AG08396 (cell line): ENCODE measurements at regions not wholly inside any gene's neighbourhood (a gene's known extent, or its start where the extent isn't known, plus 50 kb on each side); places are given as distances from the start of the nearest gene placed in this dataset.

Source experiments
- DNase-seq: peaks from one replicate; pipeline ENCODE4 v3.0.0; 2012; ENCODE audit warnings: low spot score, mixed read lengths

DNA sequence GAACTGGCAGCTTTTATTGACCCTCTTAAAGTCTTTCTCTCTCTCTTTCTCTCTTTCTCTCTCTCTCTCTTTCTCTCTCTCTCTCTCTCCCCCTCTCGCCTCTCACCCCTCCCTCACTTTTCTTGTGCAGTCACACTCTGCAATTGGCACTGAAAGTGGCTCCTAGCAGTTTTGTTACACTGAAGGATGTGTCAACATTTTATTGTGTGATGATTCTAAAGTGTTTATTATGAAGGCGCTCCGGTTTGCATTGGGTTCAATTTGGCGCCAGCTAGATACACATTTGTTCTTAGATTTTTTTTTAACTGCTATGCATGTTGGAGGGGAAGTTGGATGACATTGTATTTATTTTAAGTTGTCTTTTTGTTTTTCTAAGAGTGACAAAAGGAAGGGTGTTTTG lies 64.0 kb upstream of the CHRM3 start:
- no peak for DNase-seq

DNA sequence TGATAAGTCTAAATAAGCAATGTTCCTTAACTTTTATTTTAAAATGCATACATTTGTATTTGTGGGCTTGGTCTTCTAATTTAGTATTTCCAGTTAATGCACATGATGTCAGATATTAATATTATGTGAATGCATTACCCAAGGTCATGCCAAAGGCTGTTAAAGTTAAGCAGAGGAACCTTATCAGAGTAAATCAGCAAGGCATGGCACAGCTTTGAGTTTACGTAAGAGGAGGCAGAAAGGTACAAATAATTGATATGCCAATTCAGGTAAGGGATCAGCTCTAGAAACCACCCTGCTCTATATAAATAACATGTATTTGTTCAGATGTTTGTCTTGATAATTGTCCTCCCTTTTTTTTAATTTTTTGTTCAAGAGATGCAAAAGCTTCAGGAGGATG lies 64.5 kb upstream of the CHRM3 start:
- DNase-seq = no peak

DNA sequence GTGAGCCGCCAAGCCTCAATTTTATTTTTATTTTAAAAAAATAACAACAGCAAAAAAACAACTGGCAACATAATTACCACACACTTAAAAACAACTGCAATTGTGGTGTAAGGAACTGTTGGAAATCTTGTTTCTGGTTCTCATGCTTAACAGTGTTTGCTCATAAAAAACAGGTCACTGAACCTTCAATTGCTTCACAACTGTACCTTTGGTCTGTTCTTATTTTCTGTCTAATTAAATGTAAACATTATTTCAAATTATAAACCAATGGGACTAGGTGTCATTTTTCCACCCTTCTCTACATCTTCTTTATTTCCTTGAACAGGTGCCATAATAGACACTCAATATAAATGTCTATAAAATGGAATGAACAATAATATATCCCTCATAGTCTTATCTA lies 68.4 kb upstream of the CHRM3 start:
- no peak for DNase-seq

DNA sequence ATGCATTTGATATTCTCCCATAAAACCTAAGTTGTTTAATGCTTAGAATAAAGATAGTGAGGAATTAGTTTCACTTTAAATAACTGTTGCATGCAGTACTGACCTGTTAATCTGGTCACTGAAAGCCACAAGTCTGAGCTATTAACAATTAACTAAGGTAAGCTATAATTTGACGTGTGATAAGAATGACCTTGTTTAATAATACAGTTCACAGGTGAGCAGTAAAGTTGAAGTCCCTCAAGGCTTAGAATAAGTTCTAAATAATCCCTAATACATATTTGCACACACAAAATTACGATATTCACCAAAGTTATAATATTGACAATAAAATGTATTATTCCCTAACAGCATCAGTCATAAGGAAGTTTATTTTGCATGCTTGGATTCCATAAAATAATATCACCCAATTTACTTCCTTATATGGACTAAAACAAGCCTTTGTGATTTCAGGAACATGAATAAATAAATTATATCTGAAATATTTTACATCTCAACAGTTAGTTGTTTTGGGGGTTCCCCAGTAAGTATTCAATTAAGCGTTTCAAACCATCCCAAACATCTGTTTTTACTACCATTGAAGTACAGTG lies 70.6 kb upstream of the CHRM3 start:
- no peak for DNase-seq

DNA sequence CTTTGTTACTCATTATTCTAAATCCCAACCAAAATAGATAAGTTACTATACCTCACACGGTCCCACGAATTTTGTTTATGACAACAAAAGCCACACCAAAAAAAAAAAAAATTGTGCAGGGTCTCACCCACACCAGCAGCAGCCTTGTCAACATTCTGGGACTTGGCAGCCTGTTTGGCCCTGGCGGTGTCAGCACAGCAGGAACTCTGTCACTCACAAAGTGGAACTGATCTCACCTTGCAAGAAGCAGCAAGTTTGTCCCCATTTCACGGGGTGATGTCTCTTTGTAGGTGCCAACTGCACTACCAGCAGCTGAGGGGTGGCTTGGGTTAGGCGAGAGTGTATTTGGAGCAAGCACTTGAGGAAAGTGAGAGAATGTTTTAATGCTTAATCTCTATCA lies 75.0 kb upstream of the CHRM3 start:
- DNase-seq = no peak

DNA sequence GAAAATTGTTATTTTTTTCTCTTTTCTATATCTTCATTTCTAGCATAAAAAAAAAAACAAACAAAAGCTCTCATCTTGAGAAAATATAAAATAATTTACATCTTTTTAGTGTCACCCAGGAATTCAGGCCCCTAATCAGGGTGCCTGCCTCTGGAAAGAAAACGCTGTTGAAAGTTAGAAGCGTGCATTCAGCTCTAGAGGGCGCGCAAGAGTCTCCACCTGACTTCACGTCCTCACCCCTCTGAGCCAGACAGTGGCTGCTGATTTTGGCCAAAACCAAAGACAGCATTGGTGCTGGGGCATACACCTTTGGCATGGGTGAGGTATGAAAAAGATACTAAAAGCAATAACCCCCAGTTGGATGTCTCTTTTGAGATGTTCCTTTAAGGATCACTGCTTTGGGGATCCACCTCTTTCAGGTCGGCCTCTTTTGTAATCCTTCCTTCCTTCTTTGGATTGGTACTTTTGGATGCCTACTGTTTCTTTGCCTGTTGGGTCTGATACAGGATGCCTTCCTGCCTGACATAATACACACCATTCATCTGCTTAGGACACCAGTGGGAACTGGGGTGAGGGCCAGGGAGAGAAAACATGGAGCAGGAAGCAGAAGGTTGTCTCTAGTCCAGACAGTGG lies 77.6 kb upstream of the CHRM3 start:
- no peak for DNase-seq

DNA sequence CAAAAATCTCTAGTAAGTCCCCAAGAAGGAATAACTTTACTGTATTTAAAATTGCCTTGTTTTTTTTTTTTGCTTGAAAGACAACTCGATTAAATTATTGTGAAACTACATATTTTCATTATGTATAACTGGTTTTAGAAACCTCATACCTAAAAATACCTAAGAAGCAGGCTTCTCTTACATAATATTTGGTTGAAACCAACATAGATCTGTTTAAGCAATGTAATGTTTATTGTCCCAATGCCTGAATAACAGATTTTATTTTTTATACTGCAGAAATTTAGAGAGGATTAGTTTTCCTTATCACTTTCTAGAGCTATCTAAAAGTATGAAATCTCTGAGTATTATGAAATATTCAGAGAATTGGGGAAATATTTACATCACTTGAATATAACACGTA lies 78.5 kb upstream of the CHRM3 start:
- DNase-seq = no peak

DNA sequence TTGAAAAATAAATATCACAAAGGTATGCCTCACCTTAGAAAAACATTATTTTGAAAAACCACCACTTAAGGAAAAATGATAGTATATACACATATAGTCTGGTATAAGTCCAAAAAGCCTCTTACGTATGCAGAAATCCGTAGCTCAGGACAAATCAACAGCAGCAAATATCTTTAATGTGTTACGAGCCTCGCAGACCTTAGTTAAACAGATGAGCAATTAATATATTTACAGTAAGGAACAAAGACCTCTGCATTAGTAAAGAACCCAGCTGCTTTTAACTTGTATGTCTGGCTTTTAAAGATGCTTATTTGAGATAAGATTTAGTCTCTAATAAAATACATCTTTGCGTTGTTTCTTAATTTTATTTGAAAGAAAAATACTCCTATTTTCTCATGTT lies 79.9 kb upstream of the CHRM3 start:
- no peak for DNase-seq

DNA sequence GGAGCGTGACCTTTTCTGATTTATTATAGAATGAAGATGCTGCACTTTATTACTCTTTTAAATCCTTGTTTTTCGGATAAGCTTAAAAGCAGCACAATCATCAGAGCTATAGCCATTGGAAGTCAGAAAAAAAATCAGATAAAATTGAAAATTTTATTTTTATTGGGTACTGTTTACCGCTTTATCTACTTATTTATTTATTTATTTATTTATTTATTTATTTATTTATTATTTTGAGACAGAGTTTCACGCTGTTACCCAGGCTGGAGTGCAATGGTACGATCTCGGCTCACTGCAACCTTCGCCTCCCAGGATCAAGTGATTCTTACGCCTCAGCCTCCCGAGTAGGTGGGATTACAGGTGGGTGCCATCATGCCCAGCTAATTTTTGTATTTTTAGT lies 83.1 kb upstream of the CHRM3 start:
- DNase-seq = no peak

DNA sequence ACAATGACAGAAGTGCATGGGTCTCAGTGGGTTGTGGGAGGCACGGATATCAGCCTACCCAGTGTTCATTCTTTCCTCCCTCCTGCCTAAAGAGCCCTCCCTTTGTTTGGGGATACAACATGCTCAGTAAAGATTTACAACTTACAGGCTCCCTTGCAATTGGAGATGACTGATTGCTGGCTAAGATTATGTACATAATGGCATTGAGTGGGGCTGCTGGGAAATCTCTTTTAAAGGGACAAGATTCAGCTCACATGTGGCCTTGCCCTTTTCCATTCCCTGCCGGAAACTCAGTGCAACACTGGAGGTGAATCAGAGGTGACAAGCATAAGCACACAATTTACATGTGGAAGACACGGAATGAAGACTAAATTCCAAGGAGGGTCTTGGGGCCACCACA lies 83.7 kb upstream of the CHRM3 start:
- no peak for DNase-seq

DNA sequence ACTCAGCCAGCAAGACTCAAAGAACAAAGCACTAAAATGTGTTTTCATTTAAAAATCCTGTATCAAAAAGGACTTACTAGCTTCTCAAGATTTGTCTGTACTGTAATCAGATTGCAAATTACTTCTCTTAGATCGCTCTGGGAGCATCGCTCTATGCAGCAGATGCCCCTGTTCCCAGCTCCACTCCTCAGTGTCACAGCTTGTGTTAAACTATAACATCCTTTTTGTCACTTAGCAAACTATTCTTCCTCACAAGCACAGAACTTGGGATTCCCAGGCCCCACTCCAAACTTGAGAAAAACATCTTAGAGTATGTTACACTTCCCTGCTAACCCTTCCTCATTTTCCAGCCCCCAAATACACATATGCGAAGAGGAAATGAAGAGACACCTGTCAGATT lies 85.1 kb upstream of the CHRM3 start:
- no peak for DNase-seq

DNA sequence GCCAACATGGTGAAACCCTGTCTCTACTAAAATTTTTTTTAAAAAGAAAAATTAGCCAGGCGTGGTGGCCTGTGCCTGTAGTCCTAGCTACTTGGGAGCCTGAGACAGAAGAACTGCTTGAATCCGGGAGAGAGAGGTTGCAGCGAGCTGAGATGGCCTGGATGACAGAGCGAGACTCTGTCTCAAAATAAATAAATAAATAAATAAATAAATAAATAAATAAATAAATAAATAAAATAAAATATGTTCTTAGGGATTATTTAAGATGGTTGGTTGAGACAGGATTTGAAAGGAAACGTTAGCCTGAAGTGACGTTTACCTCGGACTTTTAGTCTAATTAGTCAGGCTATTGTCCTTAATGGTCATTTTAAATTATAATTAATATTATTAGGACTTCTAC lies 88.5 kb upstream of the CHRM3 start:
- no peak for DNase-seq

DNA sequence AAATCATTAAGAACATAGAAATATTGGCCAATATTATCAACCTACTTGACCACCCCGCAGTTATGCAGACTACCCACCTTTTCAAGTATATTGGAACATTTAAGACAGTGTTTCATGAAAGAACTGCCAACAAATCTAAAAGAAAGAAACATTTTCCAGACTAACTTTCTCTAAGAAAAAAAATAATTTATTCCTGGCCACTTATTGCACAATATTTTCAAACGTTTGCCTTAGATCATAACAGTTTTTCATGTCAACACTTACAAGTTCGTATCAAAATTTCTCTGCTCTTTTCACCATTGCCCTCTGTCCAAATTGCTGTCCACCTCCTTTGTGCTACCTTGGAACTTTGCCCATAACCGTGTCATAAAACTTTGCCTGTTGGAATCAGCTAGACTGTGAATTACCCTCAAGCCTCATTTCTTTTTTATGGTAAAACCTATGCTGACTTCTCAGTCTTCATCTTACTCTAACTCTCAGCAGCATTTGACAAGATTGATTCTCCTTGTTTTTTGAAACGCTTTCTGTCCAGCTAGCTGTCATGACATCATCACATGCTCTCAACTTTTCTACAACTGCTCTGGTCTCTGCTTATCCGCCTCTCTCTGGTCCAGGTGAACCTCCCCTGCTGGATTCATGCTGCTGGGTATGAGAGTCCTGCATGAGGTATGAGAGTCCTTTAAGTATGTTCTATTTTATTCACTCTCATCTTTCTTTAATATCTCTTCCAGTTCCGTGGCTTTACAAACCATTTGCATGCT lies 92.8 kb upstream of the CHRM3 start:
- no peak for DNase-seq

DNA sequence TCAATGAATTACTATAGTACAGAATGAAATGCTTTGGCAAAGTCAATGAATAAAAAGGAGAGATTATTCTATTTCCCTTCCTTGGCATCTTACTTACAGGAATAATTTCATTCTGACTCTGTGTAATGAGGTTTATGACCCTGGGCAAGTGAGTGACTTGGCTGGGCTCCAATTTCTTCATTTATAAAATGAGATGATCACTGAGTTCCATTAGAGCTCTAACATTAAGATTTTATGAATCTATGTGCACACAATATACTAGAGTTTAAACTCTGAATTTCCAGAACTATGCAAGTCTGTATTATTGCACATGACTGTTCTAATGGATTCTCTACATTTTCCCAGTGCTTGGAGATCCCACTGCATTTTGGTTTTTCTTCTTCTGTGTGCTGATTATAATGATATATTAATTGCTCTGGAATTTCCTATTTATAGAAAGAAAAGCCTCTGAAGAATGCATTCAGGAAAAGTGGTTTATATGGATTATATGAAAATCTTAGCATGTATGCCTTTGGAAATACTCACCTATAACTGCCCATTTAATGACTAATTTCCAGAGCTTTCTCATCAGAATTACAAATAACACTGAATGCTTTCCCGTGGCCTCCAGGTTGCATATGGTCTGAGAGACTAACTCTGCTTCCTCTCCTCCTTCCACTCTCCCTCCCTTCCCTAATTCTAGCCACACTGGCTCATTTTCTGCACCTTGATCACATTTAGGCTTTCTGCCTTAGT lies 97.4 kb upstream of the CHRM3 start:
- DNase-seq = no peak

DNA sequence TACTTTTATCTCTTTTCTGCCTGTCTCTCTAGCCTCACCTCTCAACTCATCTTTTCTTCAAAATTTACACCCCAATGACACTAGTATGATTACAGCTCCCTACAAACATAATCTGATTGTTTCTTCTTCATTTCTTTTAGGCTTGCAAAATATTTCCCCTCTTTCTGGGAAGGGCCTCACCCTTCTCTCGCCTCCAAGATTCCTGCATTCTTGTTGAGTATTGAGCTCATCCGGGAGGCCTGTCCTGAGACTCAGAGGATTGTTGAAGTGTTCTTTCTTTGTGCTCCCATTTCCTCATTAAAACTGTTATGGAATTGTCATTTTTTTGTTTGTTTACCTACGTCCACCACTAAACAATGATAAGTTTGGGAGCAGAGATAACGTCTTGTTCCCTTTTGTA lies 99.1 kb upstream of the CHRM3 start:
- DNase-seq = no peak

DNA sequence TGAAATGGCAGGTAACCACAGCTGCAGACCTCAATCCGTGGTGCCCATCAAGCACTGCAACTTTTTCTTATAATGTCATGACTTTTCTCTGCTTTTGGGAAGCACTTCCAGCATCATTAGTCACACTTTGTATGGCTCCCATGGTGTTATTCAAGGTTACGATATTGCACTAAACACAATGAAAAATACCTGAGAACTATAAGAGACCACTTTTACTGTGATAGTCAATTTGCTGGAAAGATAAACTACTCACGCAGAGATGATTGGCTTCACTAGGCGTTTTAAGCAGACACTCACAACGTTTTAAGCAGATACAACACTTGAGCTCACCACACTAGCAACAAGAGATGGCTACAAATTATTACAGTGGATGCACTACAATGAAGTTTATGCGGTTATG lies 103.2 kb upstream of the CHRM3 start:
- DNase-seq = no peak

DNA sequence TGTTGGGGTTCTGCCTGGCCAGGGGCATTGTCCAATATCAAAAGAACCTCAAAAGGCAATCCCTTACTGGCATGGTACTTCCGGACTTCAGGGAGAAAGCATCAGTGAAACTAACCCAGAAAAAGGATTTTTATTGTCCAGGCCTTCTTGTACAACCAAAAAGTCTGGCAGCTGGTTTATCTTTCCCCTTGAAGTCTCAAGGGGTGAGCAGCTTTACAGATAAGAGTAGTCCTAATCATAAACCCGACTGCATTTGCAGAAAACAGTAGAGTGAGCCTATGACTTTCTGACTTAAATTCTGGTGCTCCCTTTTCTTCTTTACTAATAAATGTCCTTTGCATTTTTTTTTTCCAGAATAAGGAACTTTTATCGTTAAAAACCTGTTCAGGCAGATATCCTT lies 104.0 kb upstream of the CHRM3 start:
- no peak for DNase-seq

DNA sequence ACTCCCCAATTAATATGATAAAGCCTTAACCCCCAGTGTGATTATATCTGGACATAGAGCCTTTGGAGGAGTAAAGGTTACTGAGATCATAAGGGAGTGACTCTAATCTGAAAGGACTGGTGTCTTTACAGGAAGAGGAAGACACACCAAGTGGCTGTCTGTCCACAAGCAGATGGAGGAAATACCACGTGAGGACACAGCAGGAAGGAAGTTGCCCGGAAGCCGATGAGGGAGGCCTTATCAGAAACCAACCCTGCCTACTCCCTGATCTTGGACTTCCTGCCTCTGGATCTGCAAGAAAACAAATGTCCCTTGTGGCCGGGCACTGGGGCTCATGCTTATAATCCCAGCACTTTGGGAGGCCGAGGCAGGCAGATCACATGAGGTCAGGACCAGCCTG lies 110.3 kb upstream of the CHRM3 start:
- DNase-seq = no peak

DNA sequence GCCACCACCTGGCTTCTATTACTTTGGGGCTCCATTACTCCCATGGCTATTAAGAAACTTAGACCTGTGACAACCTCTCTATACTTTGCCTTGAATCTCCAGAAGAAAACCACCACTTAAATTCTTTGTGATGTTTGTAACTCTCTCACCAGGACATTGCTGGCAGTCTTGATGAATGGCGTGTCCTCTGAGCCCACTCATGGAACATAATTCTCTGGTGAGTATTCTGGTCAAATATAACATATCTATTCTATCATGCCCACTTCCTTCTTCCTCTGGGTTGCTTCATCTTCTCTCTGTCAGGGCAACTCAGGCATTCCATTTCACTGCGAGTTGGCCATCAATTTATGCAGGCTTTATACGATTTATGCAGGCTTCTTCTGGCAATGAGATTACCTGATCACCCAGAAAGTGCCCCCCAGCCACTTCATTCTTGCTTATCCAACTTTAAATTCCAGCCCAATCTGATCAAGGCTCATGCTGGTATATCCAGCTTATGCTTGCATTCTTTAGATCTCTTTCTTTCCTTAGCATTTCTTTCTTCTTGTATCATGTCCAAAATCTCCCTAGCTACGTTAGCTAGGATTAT lies 112.0 kb upstream of the CHRM3 start:
- DNase-seq = no peak

DNA sequence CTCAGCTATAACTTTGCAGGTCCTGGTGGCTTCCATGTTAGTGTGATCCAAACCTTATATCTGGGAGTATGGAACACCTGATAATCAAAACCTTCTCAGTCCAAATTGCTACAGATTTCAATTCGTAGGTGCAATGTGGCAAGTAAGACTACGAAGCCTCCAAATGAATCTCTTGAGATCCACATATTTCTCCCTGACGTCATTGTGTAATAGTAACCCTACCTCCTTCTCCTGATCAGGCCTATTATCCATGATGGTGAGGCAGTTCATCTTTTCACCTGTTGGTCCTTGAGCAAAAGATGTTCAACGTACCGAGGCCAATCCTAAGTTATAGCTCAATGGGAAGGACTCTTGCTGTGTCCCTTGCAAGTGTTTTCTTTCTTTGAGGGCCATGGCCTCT lies 115.9 kb upstream of the CHRM3 start:
- no peak for DNase-seq

DNA sequence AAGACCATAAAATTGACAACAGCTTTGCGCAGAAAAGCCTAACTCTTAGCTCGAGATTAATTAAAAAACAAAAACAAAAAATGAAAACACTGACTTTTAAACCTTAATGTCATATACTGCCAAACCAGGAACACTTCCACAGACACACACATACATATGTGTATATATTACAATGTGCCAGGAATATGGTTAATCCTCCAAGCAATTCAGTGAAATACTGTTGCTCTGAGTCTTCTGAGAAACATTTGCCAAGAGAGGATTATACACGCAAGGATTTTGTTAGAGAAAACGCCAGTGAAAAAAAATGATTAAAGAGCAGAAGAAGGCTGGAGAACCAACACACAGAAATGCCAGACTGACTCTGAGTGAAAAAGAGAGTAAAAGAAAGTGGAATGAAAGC lies 116.7 kb upstream of the CHRM3 start:
- DNase-seq = no peak

DNA sequence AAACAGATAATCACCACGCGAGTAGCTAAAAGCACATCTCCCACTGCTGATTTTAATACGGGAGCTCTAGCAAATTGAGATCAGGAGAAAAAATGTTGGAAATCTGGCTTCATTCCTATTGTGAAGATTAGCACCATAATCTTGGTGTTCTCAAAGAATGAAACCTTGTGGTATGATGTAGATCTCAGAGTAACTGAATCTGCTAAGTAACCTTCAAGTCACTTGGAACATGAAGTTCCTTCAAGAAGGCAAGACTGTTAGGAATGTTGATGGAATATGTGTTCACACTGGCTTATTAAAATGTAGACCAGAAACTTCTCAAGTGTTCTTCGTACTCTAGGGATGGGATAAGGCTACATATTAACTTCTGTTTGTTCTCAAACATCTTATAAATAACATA lies 117.4 kb upstream of the CHRM3 start:
- DNase-seq = no peak

DNA sequence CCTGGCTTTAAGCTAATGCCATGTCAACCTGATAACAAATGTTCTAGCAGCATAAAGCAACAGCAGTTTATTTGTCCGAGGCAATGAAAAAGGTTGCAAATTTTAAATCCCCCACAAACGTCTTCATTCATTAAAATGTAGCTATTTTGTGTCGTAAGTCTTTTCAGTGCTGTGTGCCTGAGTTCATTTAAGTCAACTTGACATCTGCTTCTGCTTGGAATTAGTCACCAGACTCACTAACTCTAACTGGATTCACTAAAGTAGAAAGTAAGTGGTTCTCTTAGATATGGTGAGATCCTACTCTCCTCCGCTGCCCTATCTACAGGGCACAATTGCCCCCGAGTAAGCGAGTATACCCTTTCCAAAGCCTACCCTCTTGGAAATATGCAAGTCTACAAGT lies 118.4 kb upstream of the CHRM3 start:
- no peak for DNase-seq
